AG08395 (cell line): ENCODE measurements at regions not wholly inside any gene's neighbourhood (a gene's known extent, or its start where the extent isn't known, plus 50 kb on each side); places are given as distances from the start of the nearest gene placed in this dataset.
"Not testable (repeated sequence)": the region's sequence is repeated elsewhere in the genome, so short reads cannot be mapped to it uniquely, and the experiment has no call there.

Experiments used
- DNase-seq: peaks from one replicate; pipeline ENCODE4 v3.0.0; 2012; ENCODE audit warnings: mixed read lengths, low spot score

- no peak for DNase-seq
Observed at GRCh38 chr14:25436288-25436875, 386.4 kb upstream of the STXBP6 start.

GRCh38 chr14:25431211-25432076, 381.5 kb upstream of the STXBP6 start:
- no peak for DNase-seq

GRCh38 chr14:25430808-25431207, 380.9 kb upstream of the STXBP6 start:
- no peak for DNase-seq

DNA sequence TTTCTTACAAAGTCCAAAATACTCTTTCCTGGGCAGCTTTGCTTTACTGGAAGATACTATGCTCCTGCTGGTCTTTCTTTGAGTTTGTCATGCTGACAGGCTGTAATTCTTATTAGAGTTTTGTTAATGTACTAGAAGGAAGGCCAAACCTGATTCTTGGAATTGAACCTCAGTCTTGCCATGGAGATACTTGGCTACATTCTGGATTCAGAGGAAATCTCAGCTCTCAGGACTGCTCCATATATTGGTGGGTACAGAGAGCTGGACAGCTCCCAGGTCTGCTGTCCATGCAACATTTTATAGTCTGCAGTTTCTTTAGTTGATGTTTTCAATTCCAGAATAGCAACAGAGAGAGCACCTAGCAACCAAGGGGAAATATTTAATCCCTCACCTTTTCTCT, 363.1 kb upstream of the STXBP6 start:
- DNase-seq: no peak

GRCh38 chr14:25411781-25412757, 362.1 kb upstream of the STXBP6 start:
- peak; percentile 10 for DNase-seq

DNA sequence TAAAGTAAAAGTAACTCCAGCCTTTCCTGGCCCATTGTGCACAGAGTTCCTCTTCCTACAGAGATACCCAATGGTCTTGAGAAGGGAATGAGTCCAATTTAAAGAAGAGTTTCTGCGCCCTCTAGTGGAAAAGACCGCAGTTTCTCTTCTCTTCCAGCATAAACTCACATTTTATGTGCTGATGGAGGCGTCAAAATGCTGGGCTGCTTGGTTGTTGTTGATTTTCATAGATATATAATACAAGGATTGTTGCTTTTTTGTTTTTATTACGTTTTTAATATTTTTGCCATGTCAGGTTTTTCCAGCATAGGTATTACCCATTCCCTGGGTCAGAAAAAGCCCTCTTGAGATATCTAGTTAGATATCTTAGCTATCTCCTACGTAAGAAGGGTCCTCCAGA, 356.9 kb upstream of the STXBP6 start:
- DNase-seq: no peak

- peak; percentile 37 for DNase-seq
Observed at GRCh38 chr14:25400607-25401206, 350.8 kb upstream of the STXBP6 start.

GRCh38 chr14:25396128-25396527, 346.2 kb upstream of the STXBP6 start:
- DNase-seq: no peak

DNA sequence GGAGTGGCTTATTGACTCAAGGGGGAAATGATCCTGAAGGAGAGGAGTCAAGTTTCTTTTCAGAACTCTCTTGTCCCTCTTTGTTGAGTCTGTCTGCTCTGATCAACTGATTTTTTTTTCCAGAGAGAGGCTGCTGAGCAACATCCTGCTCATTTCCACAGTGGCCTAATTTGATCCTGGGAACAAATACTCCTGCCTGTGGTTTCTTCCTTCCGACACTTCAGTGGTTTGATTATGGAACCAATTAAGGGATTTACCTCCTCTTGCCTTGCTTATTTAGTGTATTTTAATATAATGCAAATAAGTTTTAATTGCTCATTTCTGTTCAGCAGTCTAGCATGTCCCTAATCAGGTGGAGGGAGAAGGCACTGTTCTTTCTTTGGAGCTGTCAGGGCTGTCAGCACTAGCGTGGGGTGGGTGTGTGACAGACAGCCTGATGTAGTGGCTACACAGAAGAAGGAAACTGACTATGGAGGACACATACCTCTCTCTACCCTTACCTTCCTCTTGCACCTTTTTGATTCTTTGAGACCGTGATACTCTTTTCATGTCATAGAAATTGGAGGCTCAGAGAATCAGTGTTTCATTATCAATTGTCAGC, 344.9 kb upstream of the STXBP6 start:
- DNase-seq: no peak

DNA sequence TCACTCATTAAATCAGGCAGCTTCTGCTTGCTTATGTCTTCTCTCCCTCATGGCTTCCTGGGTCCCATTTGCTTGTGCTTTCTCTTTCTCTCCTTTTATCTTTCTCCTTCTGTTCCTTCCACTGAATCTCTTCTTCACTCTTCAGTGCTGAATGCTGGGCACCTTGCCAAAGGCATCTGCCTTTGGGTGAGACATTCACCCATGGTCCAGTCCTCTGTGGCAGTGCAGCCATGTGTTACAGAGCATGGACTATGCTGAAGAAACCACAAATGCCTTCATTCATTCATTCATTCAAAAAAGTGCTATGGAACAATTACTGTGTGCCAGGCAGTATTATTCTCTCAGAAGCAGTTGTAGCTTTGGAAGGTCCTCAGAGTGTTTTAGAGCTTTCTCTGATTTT, 344.4 kb upstream of the STXBP6 start:
- no peak for DNase-seq

GRCh38 chr14:25389948-25390347, 340.0 kb upstream of the STXBP6 start:
- DNase-seq: no peak

DNA sequence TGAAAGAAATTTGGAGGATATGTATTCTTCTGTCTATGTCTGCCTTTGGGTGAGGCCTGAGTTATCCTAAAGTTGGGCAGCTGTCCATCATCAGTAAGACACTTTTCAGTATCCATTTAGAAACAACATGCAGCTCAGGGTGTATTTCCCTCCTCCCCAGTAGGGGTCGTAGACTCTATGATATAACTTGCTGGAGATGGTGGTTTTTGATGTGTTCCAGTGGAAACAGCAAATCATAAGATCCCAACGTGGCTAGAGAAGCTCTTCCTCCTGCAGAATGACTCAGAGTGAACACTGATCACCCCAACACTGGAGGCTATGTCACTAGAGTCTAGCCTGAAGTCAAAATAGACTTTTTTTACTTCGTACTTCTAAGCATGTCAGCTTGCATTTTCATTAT, 331.6 kb upstream of the STXBP6 start:
- no peak for DNase-seq

GRCh38 chr14:25375639-25376038, 325.7 kb upstream of the STXBP6 start:
- no peak for DNase-seq

GRCh38 chr14:25371068-25371467, 321.1 kb upstream of the STXBP6 start:
- no peak for DNase-seq

DNA sequence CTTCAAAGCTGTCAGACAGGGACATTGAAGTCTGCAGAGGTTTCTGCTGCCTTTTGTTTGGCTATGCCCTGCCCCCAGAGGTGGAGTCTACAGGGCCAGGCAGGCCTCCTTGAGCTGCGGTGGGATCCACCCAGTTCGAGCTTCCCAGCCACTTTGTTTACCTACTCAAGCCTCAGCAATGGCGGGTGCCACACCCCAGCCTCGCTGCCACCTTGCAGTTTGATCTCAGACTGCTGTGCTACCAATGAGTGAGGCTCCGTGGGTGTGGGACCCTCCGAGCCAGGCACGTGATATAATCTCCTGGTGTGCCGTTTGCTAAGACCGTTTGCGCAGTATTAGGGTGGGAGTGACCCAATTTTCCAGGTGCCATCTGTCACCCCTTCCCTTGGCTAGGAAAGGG, 320.1 kb upstream of the STXBP6 start:
- not testable (repeated sequence) for DNase-seq

DNA sequence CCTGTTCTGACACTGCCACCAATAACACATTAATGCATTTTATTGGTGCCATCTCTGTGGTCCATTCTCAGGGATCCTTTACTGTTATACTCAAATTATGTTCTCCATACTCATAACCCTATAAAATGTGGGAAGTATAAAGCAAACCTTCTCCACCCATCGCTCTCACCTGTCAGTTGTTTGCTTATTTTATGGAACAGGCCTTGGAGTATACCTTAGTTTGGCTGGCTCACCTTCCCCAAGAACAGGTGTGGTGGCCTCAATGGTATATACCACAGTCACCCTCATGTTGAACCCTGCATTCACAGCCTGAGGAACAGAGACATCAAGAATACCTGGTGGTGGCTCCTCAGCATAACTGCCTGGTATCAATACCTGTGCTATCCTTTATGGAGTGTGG, 308.4 kb upstream of the STXBP6 start:
- DNase-seq: no peak

- no peak for DNase-seq
Observed at GRCh38 chr14:25351269-25351668, 301.3 kb upstream of the STXBP6 start.

- DNase-seq: no peak
Observed at GRCh38 chr14:25350802-25351201, 300.9 kb upstream of the STXBP6 start.

GRCh38 chr14:25350021-25350420, 300.1 kb upstream of the STXBP6 start:
- DNase-seq: no peak

GRCh38 chr14:25349269-25349668, 299.3 kb upstream of the STXBP6 start:
- DNase-seq: no peak

- DNase-seq: no peak
Observed at GRCh38 chr14:25340882-25341281, 290.9 kb upstream of the STXBP6 start.

- no peak for DNase-seq
Observed at GRCh38 chr14:25322784-25323183, 272.8 kb upstream of the STXBP6 start.
